ENCODE measurements at regions not wholly inside any gene's neighbourhood (a gene's known extent, or its start where the extent isn't known, plus 50 kb on each side); places are given as distances from the start of the nearest gene placed in this dataset.

DNA sequence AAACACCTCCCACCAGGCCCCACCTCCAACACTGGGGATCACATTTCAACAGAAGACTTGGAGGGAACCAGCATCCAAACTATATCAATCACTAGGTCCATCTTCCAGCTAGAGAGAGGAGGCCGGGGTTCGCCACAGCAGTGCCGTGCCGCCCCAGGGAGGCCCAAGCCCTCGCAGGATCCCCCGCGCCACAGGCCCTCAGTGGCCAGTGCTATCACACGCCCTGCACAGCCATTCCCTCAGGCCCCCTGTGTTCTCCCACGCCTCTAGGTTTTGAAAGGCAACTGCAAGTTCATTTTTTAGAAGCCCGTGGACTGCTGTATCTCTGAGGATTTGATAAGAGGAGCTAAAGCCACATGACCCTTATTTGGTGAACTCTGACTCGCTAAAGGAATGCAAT, 136.4 kb downstream of the OAT start:
- no peak for DNase-seq (ENCODE audit: extremely low spot score)
- WGBS: 96% methylated on average over 11 of the region's 11 CpGs
- H3K27ac ChIP-seq (ENCODE audit: low read depth): no peak overlapping the region
- no peak overlapping the region for H3K4me3 ChIP-seq (ENCODE audit: low read depth, low read length)
- H3K4me1 ChIP-seq (ENCODE audit: insufficient read depth): no peaks in the 10 kb centered on the region
- H3K36me3 ChIP-seq (ENCODE audit: insufficient read depth): no peaks in the 10 kb centered on the region

DNA sequence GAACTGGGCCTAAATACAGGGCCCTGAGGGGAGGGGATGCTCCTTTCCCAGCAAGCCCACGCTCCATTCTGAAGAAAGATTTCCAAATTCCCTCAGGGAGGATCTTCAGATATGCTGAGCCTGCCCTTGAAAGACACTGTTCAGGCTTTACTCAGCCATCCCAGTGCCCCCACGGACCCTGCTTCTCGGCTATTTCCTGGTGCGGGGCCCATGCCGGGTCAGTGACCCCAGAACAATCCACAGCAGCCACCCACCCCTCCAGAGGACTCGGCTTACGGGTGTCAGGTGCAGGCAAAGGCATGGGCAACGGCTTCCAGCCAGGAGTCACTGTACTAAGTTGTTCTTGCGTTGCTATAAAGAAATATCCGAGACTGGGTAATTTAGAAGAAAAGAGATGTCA, 137.1 kb downstream of the OAT start:
- Histone ChIP-seq H3K27ac (ENCODE audit: low read depth) (no peak overlapping the region), H3K4me1 (ENCODE audit: insufficient read depth) (no peaks in the 10 kb centered on the region), H3K4me3 (ENCODE audit: low read depth, low read length) (no peak overlapping the region), H3K36me3 (ENCODE audit: insufficient read depth) (no peaks in the 10 kb centered on the region)
- no peak for DNase-seq (ENCODE audit: extremely low spot score)
- 89% methylated on average over 10 of the region's 10 CpGs for WGBS

DNA sequence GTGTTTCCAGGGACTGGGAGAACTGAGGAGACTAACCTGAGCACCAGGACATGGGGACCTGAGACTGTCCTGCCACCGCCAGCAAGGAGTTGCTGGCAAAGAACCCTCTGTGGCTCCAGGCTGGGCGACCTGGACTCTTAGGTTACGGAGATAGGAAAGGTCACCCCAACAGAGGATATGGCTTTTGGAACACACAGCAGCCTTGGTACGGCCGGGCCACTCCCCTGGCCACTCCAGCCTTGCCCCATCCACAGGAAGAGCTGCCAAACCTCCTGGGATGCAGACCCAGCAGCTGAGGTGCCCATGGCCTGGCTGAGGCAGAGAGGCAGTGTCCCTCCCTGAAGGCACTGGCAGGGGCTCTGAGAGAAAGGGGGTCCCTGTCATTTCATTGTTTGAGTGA, 137.8 kb downstream of the OAT start:
- H3K4me3 ChIP-seq (ENCODE audit: low read depth, low read length): no peak overlapping the region
- H3K4me1 ChIP-seq (ENCODE audit: insufficient read depth): no peaks in the 10 kb centered on the region
- no peaks in the 10 kb centered on the region for H3K36me3 ChIP-seq (ENCODE audit: insufficient read depth)
- no peak for DNase-seq (ENCODE audit: extremely low spot score)
- 92% methylated on average over 5 of the region's 5 CpGs for WGBS
- no peak overlapping the region for H3K27ac ChIP-seq (ENCODE audit: low read depth)

GRCh38 chr10:124279882-124280281, 138.8 kb downstream of the OAT start:
- H3K4me3 ChIP-seq (ENCODE audit: low read depth, low read length): no peak overlapping the region
- no peaks in the 10 kb centered on the region for H3K36me3 ChIP-seq (ENCODE audit: insufficient read depth)
- H3K27ac ChIP-seq (ENCODE audit: low read depth): no peak overlapping the region
- WGBS: 82% methylated on average over 8 of the region's 8 CpGs
- H3K4me1 ChIP-seq (ENCODE audit: insufficient read depth): no peaks in the 10 kb centered on the region
- no peak for DNase-seq (ENCODE audit: extremely low spot score)

DNA sequence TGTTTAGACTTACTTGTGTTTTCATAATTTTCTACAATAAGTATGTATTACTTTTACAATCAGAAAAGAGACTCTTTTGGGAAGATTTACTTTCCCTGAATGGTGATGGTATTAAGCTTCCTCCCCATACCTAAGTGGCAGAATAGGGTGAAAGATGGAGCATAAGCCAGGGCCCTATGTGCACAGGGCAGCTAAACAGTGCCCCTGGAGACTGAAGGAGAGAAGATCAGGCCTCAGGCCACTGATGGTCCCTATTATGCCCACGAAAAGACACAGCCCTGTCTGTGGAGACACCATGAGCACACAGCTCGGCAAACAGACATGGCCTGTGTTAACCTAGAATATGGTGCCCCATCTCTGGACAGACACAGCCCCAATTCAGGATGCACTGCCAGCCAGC, 139.4 kb downstream of the OAT start:
- Histone ChIP-seq H3K4me1 (ENCODE audit: insufficient read depth) (no peaks in the 10 kb centered on the region), H3K27ac (ENCODE audit: low read depth) (no peak overlapping the region), H3K4me3 (ENCODE audit: low read depth, low read length) (no peak overlapping the region), H3K36me3 (ENCODE audit: insufficient read depth) (no peaks in the 10 kb centered on the region)
- DNase-seq (ENCODE audit: extremely low spot score): no peak
- 85% methylated on average over 2 of the region's 2 CpGs for WGBS

- H3K4me1 ChIP-seq (ENCODE audit: insufficient read depth): no peaks in the 10 kb centered on the region
- no peaks in the 10 kb centered on the region for H3K36me3 ChIP-seq (ENCODE audit: insufficient read depth)
- no peak overlapping the region for H3K4me3 ChIP-seq (ENCODE audit: low read depth, low read length)
- 94% methylated on average over 5 of the region's 5 CpGs for WGBS
- DNase-seq (ENCODE audit: extremely low spot score): no peak
- no peak overlapping the region for H3K27ac ChIP-seq (ENCODE audit: low read depth)
These were observed 140.4 kb downstream of the OAT start for GRCh38 chr10:124278356-124278755.

DNA sequence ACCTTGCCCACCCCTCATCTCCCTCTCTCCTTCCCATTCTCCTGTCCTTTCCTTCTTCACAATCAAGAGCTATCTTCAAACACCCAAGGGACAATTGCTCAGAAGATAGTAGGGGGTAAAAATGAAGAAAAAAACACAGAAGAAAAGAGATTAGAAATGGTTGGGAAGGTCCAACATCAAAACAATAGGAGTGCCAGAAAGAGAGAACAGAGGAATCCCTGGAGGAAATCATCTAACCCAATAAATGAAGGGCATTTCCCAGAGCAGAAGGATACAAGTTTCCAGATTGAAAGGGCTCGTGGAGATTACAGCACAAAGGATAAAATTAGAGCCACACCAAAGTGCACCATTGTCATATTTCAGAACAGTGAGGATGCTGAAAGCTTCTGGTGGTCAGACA, 145.6 kb downstream of the OAT start:
- Histone ChIP-seq H3K4me1 (ENCODE audit: insufficient read depth) (no peaks in the 10 kb centered on the region), H3K4me3 (ENCODE audit: low read depth, low read length) (no peak overlapping the region), H3K36me3 (ENCODE audit: insufficient read depth) (no peaks in the 10 kb centered on the region), H3K27ac (ENCODE audit: low read depth) (no peak overlapping the region)
- 51% methylated on average over 1 of the region's 1 CpG for WGBS
- DNase-seq (ENCODE audit: extremely low spot score): no peak

- 96% methylated on average over 4 of the region's 4 CpGs for WGBS
- no peak for DNase-seq (ENCODE audit: extremely low spot score)
- Histone ChIP-seq H3K27ac (ENCODE audit: low read depth) (no peak overlapping the region), H3K4me3 (ENCODE audit: low read depth, low read length) (no peak overlapping the region), H3K4me1 (ENCODE audit: insufficient read depth) (no peaks in the 10 kb centered on the region), H3K36me3 (ENCODE audit: insufficient read depth) (no peaks in the 10 kb centered on the region)
These were observed 147.0 kb downstream of the OAT start for GRCh38 chr10:124271676-124272075.

DNA sequence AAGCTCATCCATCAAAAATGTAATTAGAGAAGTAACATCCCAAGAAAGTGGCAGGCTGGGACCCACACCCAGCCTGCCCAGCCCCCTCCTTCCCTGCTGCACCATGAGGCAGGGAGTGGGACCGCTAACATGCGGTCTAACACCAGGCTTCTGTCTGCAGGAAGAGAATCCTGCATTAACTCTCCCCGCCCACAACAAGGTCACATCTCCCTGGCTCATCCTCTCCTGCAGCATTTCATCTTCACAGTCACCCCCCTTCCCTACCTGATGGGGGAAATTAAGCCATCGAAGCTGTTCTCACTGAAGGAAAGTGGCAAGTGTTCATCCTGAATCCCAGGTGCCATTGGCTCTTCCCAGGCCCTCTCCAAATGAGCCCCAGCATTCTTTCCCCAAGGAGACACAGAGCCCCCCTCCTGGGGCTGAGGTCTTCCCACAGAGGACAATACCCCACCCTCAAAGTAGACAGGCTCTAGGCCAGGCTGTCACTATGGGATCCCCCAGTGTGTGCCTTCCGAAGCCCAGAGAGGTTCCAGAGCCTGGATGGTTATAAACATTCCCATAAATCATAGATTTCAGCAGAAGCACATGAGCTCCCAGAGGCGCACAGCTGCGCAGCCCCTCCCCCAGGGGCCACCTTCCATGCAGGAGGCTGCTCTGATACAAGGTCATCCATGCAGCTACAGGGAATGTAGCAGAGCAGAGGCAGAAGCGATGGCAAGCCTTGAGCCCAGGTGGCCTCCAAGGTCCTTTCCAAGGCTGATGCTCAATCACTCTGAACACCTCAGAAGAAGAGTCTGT, 148.0 kb downstream of the OAT start:
- no peak overlapping the region for H3K4me3 ChIP-seq (ENCODE audit: low read depth, low read length)
- WGBS: 64% methylated on average over 8 of the region's 8 CpGs
- no peaks in the 10 kb centered on the region for H3K4me1 ChIP-seq (ENCODE audit: insufficient read depth)
- H3K27ac ChIP-seq (ENCODE audit: low read depth): no peak overlapping the region
- H3K36me3 ChIP-seq (ENCODE audit: insufficient read depth): no peaks in the 10 kb centered on the region
- no peak for DNase-seq (ENCODE audit: extremely low spot score)

DNA sequence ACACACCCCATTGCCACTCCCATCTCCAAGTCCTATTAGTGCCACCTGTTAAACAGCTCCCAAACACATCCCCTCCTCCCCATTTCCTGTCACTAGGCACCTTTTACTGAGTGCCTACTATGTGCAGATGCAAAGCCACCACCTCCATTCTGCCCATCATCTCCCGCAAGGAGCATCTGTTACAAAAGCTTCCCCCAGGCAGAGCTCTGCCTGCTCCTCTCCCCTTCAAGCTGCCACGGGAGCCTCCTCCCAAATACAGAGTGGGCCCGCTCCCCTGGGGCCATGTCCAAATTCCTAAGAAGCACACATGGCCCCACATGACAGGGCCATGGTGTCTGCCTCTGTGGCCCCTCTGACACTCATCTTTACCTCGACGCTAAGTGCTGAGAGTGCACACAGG, 149.7 kb downstream of the OAT start:
- Histone ChIP-seq H3K4me1 (ENCODE audit: insufficient read depth) (no peaks in the 10 kb centered on the region), H3K4me3 (ENCODE audit: low read depth, low read length) (no peak overlapping the region), H3K27ac (ENCODE audit: low read depth) (no peak overlapping the region), H3K36me3 (ENCODE audit: insufficient read depth) (no peaks in the 10 kb centered on the region)
- DNase-seq (ENCODE audit: extremely low spot score): no peak
- 83% methylated on average over 5 of the region's 5 CpGs for WGBS

- no peak for DNase-seq (ENCODE audit: extremely low spot score)
- Histone ChIP-seq H3K27ac (ENCODE audit: low read depth) (no peak overlapping the region), H3K4me3 (ENCODE audit: low read depth, low read length) (no peak overlapping the region), H3K4me1 (ENCODE audit: insufficient read depth) (no peaks in the 10 kb centered on the region), H3K36me3 (ENCODE audit: insufficient read depth) (no peaks in the 10 kb centered on the region)
- 85% methylated on average over 6 of the region's 6 CpGs for WGBS
These were observed 150.7 kb downstream of the OAT start for GRCh38 chr10:124267911-124268549.

DNA sequence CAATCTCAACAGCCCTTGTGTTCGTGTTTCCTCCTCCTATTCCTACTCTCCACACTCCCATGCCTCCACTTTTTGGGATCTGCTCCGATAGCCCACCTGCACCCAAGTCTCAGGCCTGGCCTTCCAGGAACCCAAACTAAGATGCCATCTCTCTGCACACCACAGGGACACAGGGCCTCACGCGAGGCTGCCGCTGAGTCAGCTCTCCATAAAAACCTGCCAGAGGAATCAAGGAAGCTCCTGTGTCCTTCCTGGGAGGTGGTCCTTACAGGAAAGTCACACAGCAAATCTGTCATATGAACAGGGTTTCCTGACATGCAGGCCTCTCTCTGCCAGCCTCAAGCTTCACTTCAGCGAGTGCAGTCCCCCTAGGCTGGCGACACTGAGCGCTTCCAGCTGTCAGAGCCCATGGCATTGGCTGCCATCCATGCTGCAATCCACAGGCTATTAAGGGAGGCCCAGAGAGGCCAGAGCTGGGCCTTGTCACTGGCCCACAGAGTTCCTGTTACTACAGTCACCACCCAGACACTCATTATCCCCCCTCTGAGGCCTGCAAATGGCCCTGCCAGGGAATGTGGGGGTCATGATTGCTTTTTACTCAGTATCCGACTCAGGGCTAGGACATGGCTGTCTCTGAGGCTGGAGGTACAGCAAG, 151.4 kb downstream of the OAT start:
- Histone ChIP-seq H3K4me1 (ENCODE audit: insufficient read depth) (no peaks in the 10 kb centered on the region), H3K27ac (ENCODE audit: low read depth) (no peak overlapping the region), H3K4me3 (ENCODE audit: low read depth, low read length) (no peak overlapping the region), H3K36me3 (ENCODE audit: insufficient read depth) (no peaks in the 10 kb centered on the region)
- no peak for DNase-seq (ENCODE audit: extremely low spot score)
- 75% methylated on average over 9 of the region's 9 CpGs for WGBS

DNA sequence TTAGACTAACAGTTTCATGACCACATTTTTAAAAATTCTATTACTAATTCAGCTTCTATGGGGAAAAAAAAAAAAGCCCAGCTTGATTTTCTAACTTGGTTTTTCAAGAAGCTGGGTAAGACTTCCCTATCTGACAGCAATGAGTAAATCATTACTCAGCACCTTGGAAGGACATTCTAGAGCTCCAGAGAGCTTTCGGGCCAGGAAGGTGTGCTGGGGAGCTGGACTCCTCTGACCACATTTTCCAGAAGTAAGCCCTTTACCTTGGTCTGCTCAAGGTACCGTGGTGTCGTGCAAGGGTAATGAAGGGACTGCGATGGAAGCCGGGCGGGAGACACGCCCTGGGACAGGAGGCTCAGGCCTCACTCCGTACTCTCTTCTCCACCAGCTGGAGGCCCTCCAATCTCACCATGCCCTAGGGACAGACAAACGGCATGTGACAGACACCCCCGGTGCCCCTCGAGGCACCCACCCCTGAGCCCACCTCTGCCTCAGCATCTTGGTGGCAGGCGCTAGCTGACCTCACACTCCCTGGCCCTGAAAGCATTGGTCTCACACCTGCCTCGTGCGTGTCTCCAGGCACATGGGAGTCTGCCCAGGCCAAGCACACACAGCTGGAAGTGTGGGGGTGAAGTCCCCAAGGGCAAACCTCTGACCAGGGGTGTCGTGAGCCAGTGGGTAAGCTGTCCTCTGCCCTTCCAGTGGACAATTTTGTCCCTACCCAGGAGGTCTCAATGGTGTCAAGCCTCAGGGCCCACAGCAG, 152.1 kb downstream of the OAT start:
- Histone ChIP-seq H3K27ac (ENCODE audit: low read depth) (no peak overlapping the region), H3K4me3 (ENCODE audit: low read depth, low read length) (no peak overlapping the region), H3K4me1 (ENCODE audit: insufficient read depth) (no peaks in the 10 kb centered on the region), H3K36me3 (ENCODE audit: insufficient read depth) (no peaks in the 10 kb centered on the region)
- WGBS: 95% methylated on average over 15 of the region's 15 CpGs
- DNase-seq (ENCODE audit: extremely low spot score): no peak

Measured in urinary bladder (tissue), 3 donors.